Erythroblast (primary cell): ENCODE measurements at regions not wholly inside any gene's neighbourhood (a gene's known extent, or its start where the extent isn't known, plus 50 kb on each side); places are given as distances from the start of the nearest gene placed in this dataset.

Source experiments
- GATA1 ChIP-seq: IDR thresholded peaks from 2 replicates; pipeline ENCODE4 v1.6.1; 2011; ENCODE audit warnings: low read depth, mild to moderate bottlenecking, control low read depth, low read length, moderate library complexity
- POLR2A ChIP-seq: IDR thresholded peaks from 2 replicates; pipeline ENCODE4 v1.6.1; 2011; ENCODE audit warnings: mild to moderate bottlenecking, low read length

GRCh38 chr12:90243211-90243610 lies 534.6 kb upstream of the ATP2B1 start:
- no peak for TF ChIP-seq POLR2A
- no peak for TF ChIP-seq GATA1
